Uterus (tissue), 2 donors: ENCODE measurements at regions not wholly inside any gene's neighbourhood (a gene's known extent, or its start where the extent isn't known, plus 50 kb on each side); places are given as distances from the start of the nearest gene placed in this dataset.

ENCODE experiments used
- POLR2A ChIP-seq, 2 donors: fragments of 450-650 bp; IDR thresholded peaks; one replicate each; pipeline ENCODE4 v1.6.1; 2016; ENCODE audit warnings: antibody characterized with exemption in 2 of 2, mild to moderate bottlenecking in 1 of 2, moderate library complexity in 1 of 2
- TF ChIP-seq, protein P1 (sequence below), 4 experiments: fragments of 200-600 bp in 2 of 4; fragments of 450-650 bp in 2 of 4; sonication (generic) in 2 of 4; IDR thresholded peaks; one replicate each; pipeline ENCODE4 v1.5.1; 2016 to 2019; ENCODE audit warnings: antibody characterized with exemption in 4 of 4, mild to moderate bottlenecking in 2 of 4, moderate library complexity in 1 of 4

DNA sequence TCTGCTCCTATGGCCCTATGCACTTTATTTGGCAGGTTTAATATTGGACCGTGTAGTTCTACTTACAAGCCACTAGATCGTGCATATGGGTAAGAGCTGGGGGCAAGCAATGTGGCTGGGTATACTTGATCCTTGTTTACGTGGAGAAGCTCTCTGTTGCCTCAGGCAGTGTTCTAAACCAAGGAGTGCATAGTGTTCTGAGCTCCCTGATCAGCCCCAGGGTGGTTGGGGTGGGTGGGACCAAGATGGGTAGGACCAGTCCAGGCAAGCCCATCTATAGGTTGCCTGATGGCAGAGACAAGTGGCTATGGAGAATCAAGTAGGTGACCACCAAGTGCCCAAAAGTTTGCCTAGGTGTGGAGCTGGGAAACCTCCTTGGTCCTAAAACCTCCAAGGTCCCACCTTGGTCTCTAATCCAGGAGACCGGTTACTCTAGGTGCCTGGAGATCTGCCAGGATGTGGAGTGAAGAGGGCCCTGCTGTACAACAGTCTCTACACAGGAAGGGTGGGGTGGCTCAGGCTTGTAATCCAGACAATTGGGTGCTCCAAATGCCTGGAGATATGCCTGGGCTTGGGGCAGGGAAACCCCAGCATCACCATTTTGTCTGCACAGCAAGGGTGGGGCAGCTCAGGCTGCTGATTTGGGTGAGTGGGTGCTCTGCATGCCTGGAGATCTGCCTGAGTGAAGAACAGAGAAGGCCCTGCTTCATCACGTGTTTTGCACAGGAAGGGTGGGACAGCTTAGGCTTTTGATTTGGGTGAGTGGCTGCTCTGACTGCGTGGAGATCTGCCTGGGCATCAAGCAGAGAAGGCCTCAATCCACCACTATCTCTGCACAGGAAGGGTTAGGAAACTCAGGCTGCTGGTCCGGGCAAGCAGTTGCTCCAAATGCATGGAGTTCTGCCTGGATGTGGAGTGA, 659.8 kb downstream of the TLE4 start:
- TF ChIP-seq, protein P1, sequence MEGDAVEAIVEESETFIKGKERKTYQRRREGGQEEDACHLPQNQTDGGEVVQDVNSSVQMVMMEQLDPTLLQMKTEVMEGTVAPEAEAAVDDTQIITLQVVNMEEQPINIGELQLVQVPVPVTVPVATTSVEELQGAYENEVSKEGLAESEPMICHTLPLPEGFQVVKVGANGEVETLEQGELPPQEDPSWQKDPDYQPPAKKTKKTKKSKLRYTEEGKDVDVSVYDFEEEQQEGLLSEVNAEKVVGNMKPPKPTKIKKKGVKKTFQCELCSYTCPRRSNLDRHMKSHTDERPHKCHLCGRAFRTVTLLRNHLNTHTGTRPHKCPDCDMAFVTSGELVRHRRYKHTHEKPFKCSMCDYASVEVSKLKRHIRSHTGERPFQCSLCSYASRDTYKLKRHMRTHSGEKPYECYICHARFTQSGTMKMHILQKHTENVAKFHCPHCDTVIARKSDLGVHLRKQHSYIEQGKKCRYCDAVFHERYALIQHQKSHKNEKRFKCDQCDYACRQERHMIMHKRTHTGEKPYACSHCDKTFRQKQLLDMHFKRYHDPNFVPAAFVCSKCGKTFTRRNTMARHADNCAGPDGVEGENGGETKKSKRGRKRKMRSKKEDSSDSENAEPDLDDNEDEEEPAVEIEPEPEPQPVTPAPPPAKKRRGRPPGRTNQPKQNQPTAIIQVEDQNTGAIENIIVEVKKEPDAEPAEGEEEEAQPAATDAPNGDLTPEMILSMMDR (IDR thresholded peaks at IDR 0.05), result no peak
- TF ChIP-seq POLR2A (IDR thresholded peaks at IDR 0.05), result no peak
